Chondrocyte (in vitro differentiated cells): ENCODE measurements at regions not wholly inside any gene's neighbourhood (a gene's known extent, or its start where the extent isn't known, plus 50 kb on each side); places are given as distances from the start of the nearest gene placed in this dataset.
"Not testable (repeated sequence)": the region's sequence is repeated elsewhere in the genome, so short reads cannot be mapped to it uniquely, and the experiment has no call there.

Experiments
- DNase-seq: peaks from one replicate; pipeline ENCODE4 v3.0.0; 2021; ENCODE audit warnings: mixed read lengths, low spot score
- H3K27ac Mint-ChIP-seq: one replicate; pipeline ENCODE4 v1.8.0; 2021; ENCODE audit warnings: mild to moderate bottlenecking, moderate library complexity, mixed read lengths; ENCODE audit not compliant: unreplicated experiment
- H3K27me3 Mint-ChIP-seq: 2 replicates; pipeline ENCODE4 v1.8.0; 2021; ENCODE audit warnings: low read depth, mixed read lengths
- H3K36me3 Mint-ChIP-seq: 2 replicates; pipeline ENCODE4 v1.8.0; 2021; ENCODE audit warnings: low read depth, mixed read lengths
- H3K4me1 Mint-ChIP-seq: 2 replicates; pipeline ENCODE4 v1.8.0; 2021; ENCODE audit warnings: low read depth, mild to moderate bottlenecking, mixed read lengths
- H3K4me3 Mint-ChIP-seq: one replicate; pipeline ENCODE4 v1.8.0; 2021; ENCODE audit warnings: mild to moderate bottlenecking, moderate library complexity, mixed read lengths; ENCODE audit not compliant: unreplicated experiment
- H3K9me3 Mint-ChIP-seq: 2 replicates; pipeline ENCODE4 v1.8.0; 2021; ENCODE audit warnings: low read depth, mixed read lengths
- CTCF ChIP-seq: fragments of 200-600 bp; sonication (generic); IDR thresholded peaks from 2 replicates; pipeline ENCODE4 v1.5.0; 2021; ENCODE audit warnings: antibody characterized with exemption, mild to moderate bottlenecking, moderate library complexity

DNA sequence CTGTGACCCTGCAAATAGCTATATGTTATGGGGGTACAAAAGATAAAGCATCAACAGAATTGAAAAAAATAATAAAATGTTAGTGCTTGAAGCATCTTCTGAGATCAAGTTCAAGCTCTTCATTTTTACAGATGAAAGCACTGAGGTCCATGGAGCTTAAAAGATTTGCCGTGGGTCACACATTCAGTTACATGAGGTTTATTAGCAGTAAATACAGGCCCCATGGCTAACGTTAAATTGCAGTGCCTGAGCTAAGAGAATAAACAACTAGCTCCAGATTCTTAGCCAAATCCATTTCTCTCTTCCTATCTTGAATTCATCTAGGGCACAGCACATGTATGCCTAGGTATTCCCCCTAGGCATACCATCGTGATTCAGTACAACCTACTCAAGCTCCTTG is 2052.7 kb upstream of the C9orf72 start:
- H3K9me3 Mint-ChIP-seq = peaks cover 2% of the 10 kb centered on the region
- H3K4me3 Mint-ChIP-seq = no peak overlapping the region
- no peaks in the 10 kb centered on the region for H3K36me3 Mint-ChIP-seq
- H3K4me1 Mint-ChIP-seq = peaks cover 4% of the 10 kb centered on the region
- DNase-seq = no peak
- H3K27ac Mint-ChIP-seq = no peak overlapping the region
- no peaks in the 10 kb centered on the region for H3K27me3 Mint-ChIP-seq
- no peak for TF ChIP-seq CTCF

GRCh38 chr9:29628856-29629255 is 2055.6 kb upstream of the C9orf72 start:
- H3K27ac Mint-ChIP-seq, H3K4me3 Mint-ChIP-seq, H3K4me1 Mint-ChIP-seq, H3K27me3 Mint-ChIP-seq, H3K36me3 Mint-ChIP-seq, H3K9me3 Mint-ChIP-seq, DNase-seq: not testable (repeated sequence)

DNA sequence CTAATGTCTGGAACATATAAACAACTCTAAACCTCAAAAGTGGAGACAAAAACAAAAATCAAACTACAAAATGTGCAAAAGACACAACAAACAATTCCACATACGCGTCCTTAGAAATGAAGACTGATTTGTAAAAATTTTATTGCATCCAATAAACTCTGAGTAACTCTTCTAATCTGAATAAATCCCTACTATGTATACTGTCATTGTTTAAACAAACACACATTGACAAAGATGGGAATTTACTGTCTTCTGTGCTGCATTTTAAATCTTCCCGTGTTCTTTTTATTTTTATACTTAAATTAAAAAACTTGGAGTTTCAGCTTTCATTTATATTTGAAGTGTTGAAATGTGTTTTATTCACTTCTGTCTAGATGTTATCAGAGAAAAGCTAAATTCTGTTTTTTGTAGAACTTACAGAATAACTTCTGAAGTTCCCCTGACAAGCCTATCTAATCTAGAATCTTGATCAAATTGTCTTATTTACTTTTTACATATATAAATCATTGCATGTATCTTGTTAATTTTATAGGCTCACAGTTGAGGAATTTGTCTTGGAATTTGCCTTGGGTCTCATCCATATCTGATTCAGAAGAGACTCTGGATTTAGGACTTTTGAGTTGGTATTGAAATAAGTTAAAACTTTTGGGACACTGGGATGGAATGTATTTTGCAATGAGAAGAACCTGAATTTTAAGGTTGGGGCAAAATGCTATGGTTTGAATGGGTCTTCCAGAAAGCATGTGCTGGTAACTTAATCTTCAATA is 2064.4 kb upstream of the C9orf72 start:
- Mint-ChIP-seq H3K4me1 (no peaks in the 10 kb centered on the region), H3K27ac (no peak overlapping the region)
- TF ChIP-seq CTCF = no peak

DNA sequence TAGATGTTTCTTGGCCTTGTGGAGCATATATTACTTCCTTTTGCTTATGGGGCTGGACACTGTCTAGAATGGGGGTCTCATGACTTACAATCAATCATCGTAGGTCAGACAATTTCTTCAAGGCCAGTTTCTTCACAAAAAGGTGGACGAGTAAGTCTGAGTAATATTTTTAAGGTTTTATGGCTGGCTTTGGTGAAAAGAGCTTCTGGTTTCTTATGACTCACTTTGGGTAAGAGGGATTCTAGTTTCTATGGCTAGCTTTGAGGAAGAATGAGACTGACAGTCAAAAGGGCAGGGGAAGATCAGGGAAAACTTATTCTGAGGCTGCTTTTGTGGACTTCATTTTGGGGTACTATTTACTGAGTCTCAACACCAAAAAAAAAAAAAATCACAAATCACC is 2067.2 kb upstream of the C9orf72 start:
- H3K27me3 Mint-ChIP-seq = peaks cover 17% of the 10 kb centered on the region
- TF ChIP-seq CTCF = no peak
- no peak for DNase-seq
- no peaks in the 10 kb centered on the region for H3K36me3 Mint-ChIP-seq
- no peaks in the 10 kb centered on the region for H3K4me1 Mint-ChIP-seq
- H3K4me3 Mint-ChIP-seq = no peak overlapping the region
- peaks cover 3% of the 10 kb centered on the region for H3K9me3 Mint-ChIP-seq
- no peak overlapping the region for H3K27ac Mint-ChIP-seq

More for the DNA sequence above, 2064.4 kb upstream of the C9orf72 start:
- no peak overlapping the region for H3K4me3 Mint-ChIP-seq
- H3K27me3 Mint-ChIP-seq = peaks cover 17% of the 10 kb centered on the region
- H3K9me3 Mint-ChIP-seq = peaks cover 3% of the 10 kb centered on the region
- no peak for DNase-seq
- H3K36me3 Mint-ChIP-seq = no peaks in the 10 kb centered on the region

- DNase-seq = no peak
- Mint-ChIP-seq H3K36me3 (no peaks in the 10 kb centered on the region), H3K4me1 (no peaks in the 10 kb centered on the region), H3K9me3 (peaks cover 3% of the 10 kb centered on the region), H3K4me3 (no peak overlapping the region), H3K27ac (no peak overlapping the region), H3K27me3 (peaks cover 12% of the 10 kb centered on the region)
- no peak for TF ChIP-seq CTCF
These were observed 2071.2 kb upstream of the C9orf72 start for GRCh38 chr9:29644514-29644913.

- no peaks in the 10 kb centered on the region for H3K36me3 Mint-ChIP-seq
- H3K27me3 Mint-ChIP-seq = peaks cover 11% of the 10 kb centered on the region
- no peak overlapping the region for H3K4me3 Mint-ChIP-seq
- H3K27ac Mint-ChIP-seq = no peak overlapping the region
- no peak for DNase-seq
- no peaks in the 10 kb centered on the region for H3K9me3 Mint-ChIP-seq
- H3K4me1 Mint-ChIP-seq = no peaks in the 10 kb centered on the region
- TF ChIP-seq CTCF = no peak
These were observed 2074.2 kb upstream of the C9orf72 start for GRCh38 chr9:29647451-29647850.
